ENCODE measurements at regions not wholly inside any gene's neighbourhood (a gene's known extent, or its start where the extent isn't known, plus 50 kb on each side); places are given as distances from the start of the nearest gene placed in this dataset.
"Not testable (repeated sequence)": the region's sequence is repeated elsewhere in the genome, so short reads cannot be mapped to it uniquely, and the experiment has no call there.

DNA sequence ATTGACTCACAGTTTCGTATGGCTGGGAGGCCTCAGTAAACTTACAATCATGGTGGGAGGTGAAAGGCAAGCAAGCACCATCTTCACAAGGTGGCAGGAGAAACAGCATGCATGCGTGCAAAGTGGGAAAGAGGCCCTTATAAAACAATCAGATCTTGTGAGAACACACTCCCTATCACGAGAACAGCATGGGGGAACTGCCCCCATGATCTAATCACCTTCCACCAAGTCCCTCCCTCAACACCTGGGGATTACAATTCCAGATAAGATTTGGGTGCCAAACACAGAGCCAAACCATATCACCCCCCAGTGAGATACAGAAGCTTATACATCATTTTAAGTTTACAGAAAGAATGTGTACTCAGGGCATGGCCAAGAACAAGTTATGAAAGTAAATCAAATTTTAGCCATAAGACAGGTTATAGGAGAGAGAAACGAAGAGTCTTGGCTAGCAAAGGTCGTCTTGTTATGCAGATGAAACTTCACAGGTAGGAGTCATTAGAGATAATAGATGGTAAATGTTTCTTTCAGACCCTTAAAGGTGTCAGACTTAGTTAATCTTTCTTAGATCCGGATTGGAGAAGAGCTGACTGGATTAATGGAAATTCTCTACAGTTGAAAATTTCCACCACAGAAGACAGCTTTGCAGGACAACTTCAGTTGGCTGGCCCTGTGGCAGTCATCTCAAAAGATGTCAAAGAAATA lies 79.8 kb upstream of the SEL1L start:
- TF ChIP-seq, protein P1, sequence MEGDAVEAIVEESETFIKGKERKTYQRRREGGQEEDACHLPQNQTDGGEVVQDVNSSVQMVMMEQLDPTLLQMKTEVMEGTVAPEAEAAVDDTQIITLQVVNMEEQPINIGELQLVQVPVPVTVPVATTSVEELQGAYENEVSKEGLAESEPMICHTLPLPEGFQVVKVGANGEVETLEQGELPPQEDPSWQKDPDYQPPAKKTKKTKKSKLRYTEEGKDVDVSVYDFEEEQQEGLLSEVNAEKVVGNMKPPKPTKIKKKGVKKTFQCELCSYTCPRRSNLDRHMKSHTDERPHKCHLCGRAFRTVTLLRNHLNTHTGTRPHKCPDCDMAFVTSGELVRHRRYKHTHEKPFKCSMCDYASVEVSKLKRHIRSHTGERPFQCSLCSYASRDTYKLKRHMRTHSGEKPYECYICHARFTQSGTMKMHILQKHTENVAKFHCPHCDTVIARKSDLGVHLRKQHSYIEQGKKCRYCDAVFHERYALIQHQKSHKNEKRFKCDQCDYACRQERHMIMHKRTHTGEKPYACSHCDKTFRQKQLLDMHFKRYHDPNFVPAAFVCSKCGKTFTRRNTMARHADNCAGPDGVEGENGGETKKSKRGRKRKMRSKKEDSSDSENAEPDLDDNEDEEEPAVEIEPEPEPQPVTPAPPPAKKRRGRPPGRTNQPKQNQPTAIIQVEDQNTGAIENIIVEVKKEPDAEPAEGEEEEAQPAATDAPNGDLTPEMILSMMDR (IDR thresholded peaks at IDR 0.05): no peak
- Histone ChIP-seq H3K36me3 (no peaks in the 10 kb centered on the region), H3K9me3 (no peaks in the 10 kb centered on the region), H3K27ac (no peak overlapping the region), H3K27me3 (ENCODE audit: low read depth) (no peaks in the 10 kb centered on the region), H3K4me1 (no peaks in the 10 kb centered on the region), H3K4me3 (no peak overlapping the region)
- DNase-seq (no peak), ATAC-seq (no peak)
- intact Hi-C loops (cut with DNase I): no loop called here

DNA sequence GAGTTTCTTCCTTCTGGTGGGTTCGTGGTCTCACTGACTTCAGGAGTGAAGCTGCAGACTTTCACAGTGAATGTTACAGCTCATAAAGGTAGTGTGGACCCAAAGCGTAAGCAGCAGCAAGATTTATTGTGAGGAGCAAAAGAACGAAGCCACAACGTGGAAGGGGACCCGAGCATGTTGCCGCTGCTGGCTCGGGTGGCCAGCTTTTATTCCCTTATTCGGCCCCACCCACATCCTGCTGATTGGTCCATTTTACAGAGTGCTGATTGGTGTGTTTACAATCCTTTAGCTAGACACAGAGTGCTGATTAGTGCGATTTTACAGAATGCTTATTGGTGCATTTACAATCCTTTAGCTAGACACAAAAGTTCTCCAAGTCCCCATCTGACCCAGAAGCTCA lies 80.6 kb upstream of the SEL1L start:
- H3K4me1 ChIP-seq; ATAC-seq; H3K36me3 ChIP-seq; H3K27ac ChIP-seq; H3K9me3 ChIP-seq; H3K27me3 ChIP-seq (ENCODE audit: low read depth); H3K4me3 ChIP-seq; DNase-seq; intact Hi-C loops (cut with DNase I): not testable (repeated sequence)

DNA sequence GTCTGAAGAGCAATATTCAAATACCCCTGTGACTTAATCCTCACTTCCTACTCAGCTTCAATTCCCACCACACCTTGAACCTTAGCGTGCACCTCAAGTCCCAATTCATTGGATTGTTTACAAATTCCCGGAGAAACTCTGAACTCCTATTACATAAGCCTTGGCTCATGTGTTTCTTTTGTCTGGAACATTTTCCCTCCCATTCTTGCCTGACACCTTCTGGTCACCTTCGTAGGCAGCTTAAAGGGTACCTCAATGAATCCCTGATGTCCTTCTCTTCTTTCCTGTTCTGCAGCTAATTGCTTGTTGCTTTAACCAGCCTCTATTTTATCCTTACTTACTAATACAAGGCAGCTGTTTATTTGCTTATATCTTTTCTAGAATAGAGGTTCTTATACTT lies 85.0 kb upstream of the SEL1L start:
- no peaks in the 10 kb centered on the region for H3K36me3 ChIP-seq
- H3K9me3 ChIP-seq: no peaks in the 10 kb centered on the region
- no peak overlapping the region for H3K27ac ChIP-seq
- H3K4me3 ChIP-seq: no peak overlapping the region
- TF ChIP-seq, protein P1 (IDR thresholded peaks at IDR 0.05): no peak
- ATAC-seq: no peak
- H3K27me3 ChIP-seq (ENCODE audit: low read depth): no peaks in the 10 kb centered on the region
- H3K4me1 ChIP-seq: no peaks in the 10 kb centered on the region
- intact Hi-C loops (cut with DNase I): no loop called here
- no peak for DNase-seq

DNA sequence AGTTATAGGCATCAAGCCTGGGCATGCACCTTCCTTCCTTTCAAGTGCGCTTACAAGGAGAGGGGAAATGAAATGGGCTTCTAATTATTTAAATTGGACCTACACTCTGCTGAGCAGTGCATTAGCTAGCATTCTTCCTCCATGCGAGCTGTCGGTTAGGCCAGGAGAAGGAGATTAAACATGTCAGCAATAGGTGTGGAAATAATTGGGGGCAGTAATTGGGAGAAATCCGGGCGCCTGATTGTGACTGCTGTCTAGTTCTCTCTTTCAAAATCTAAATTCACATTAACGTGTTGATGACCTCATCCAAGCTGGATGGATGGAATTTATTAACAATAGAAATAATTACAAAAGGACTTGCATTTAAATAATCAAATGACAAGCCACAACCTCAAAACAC lies 86.2 kb upstream of the SEL1L start:
- no peak for ATAC-seq
- H3K9me3 ChIP-seq: no peaks in the 10 kb centered on the region
- TF ChIP-seq, protein P1 (IDR thresholded peaks at IDR 0.05): no peak
- intact Hi-C loops (cut with DNase I): no loop called here
- no peaks in the 10 kb centered on the region for H3K36me3 ChIP-seq
- H3K27ac ChIP-seq: no peak overlapping the region
- H3K4me1 ChIP-seq: no peaks in the 10 kb centered on the region
- H3K27me3 ChIP-seq (ENCODE audit: low read depth): no peaks in the 10 kb centered on the region
- H3K4me3 ChIP-seq: no peak overlapping the region
- no peak for DNase-seq

DNA sequence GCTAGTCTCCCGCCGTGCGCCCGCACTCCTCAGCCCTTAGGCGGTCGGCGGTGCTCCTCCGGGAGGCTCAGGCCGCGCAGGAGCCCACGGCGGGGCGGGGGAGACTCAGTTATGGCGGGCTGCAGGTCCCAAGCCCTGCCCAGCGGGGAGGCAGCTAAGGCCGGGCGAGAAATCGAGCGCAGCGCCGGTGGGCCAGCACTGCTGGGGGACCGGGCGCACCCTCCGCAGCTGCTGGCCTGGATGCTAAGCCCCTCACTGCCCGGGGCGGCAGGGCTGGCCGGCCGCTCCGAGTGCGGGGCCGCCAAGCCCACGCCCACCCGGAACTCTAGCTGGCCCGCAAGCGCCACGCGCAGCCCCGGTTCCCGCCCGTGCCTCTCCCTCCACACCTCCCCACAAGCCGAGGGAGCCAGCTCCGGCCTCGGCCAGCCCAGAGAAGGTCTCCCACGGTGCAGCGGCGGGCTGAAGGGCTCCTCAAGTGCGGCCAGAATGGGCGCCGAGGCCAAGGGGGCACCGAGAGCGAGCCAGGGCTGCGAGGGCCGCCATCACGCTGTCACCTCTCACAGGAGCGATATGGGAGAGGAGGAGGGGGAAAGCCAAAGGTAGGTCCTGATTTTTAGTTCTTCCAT lies 90.2 kb upstream of the SEL1L start:
- DNase-seq; H3K36me3 ChIP-seq; H3K9me3 ChIP-seq; H3K4me1 ChIP-seq; ATAC-seq; H3K27me3 ChIP-seq (ENCODE audit: low read depth); H3K4me3 ChIP-seq; intact Hi-C loops (cut with DNase I); H3K27ac ChIP-seq: not testable (repeated sequence)

DNA sequence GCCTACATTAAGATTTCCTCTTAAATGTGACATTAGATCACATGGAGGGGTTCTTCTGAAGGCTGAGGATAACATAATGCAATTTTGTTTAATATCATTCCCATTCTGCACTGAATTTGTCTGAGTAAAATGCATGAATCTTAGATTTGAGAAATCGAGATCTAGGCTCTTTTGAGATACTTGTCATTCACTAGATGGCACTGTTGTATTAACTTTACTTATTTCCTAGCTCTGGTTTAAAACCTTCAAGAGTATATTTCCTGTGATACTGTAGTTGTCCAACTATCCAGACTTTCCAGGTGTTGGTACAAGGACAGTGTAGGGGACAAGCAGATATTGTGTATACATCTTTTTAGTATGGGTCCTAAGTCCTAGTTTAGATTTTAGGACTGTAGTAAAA lies 91.7 kb upstream of the SEL1L start:
- Histone ChIP-seq H3K4me3 (no peak overlapping the region), H3K27me3 (ENCODE audit: low read depth) (no peaks in the 10 kb centered on the region), H3K4me1 (no peaks in the 10 kb centered on the region), H3K27ac (no peak overlapping the region), H3K9me3 (no peaks in the 10 kb centered on the region), H3K36me3 (no peaks in the 10 kb centered on the region)
- intact Hi-C loops (cut with DNase I): no loop called here
- no peak for ATAC-seq
- TF ChIP-seq, protein P1 (IDR thresholded peaks at IDR 0.05): peak; percentile 33
- DNase-seq: no peak
